Activated CD4-positive, alpha-beta T cell treated with anti-CD3 and anti-CD28 coated beads for 4 hours (primary cell): ENCODE measurements at regions not wholly inside any gene's neighbourhood (a gene's known extent, or its start where the extent isn't known, plus 50 kb on each side); places are given as distances from the start of the nearest gene placed in this dataset.

Experiments
- DNase-seq, 2 donors: peaks; one replicate each; pipeline ENCODE4 v3.0.0-alpha.2; 2020

GRCh38 chr9:118785456-118785855 is 583.8 kb downstream of the BRINP1 start:
- no peak for DNase-seq

GRCh38 chr9:118786877-118787276 is 582.4 kb downstream of the BRINP1 start:
- DNase-seq, result no peak

- DNase-seq, result no peak
These were observed 560.0 kb downstream of the BRINP1 start for GRCh38 chr9:118809160-118809625.

GRCh38 chr9:118829334-118829733 is 539.9 kb downstream of the BRINP1 start:
- no peak for DNase-seq

- no peak for DNase-seq
These were observed 536.9 kb downstream of the BRINP1 start for GRCh38 chr9:118832371-118832770.

- no peak for DNase-seq
These were observed 532.3 kb downstream of the BRINP1 start for GRCh38 chr9:118836891-118837290.

GRCh38 chr9:118871531-118871930 is 497.7 kb downstream of the BRINP1 start:
- no peak for DNase-seq

- DNase-seq, result no peak
These were observed 486.6 kb downstream of the BRINP1 start for GRCh38 chr9:118882684-118883083.

GRCh38 chr9:118883411-118883810 is 485.8 kb downstream of the BRINP1 start:
- no peak for DNase-seq

GRCh38 chr9:118891213-118891612 is 478.0 kb downstream of the BRINP1 start:
- DNase-seq, result no peak

GRCh38 chr9:118896324-118897000 is 472.8 kb downstream of the BRINP1 start:
- DNase-seq, result no peak

GRCh38 chr9:118918180-118918579 is 451.1 kb downstream of the BRINP1 start:
- no peak for DNase-seq

- no peak for DNase-seq
These were observed 440.5 kb downstream of the BRINP1 start for GRCh38 chr9:118928722-118929121.

GRCh38 chr9:118929287-118929686 is 439.9 kb downstream of the BRINP1 start:
- DNase-seq, result no peak

- DNase-seq, result no peak
These were observed 437.3 kb downstream of the BRINP1 start for GRCh38 chr9:118931941-118932340.

- DNase-seq, result no peak
These were observed 430.7 kb downstream of the BRINP1 start for GRCh38 chr9:118938581-118938980.

GRCh38 chr9:118940473-118940872 is 428.8 kb downstream of the BRINP1 start:
- DNase-seq, result no peak

GRCh38 chr9:118946669-118947068 is 422.6 kb downstream of the BRINP1 start:
- DNase-seq, result no peak

GRCh38 chr9:118954857-118955256 is 414.4 kb downstream of the BRINP1 start:
- no peak for DNase-seq

- DNase-seq, result no peak
These were observed 411.6 kb downstream of the BRINP1 start for GRCh38 chr9:118957585-118957984.

GRCh38 chr9:118959366-118959765 is 409.9 kb downstream of the BRINP1 start:
- DNase-seq, result no peak

- DNase-seq, result no peak
These were observed 407.4 kb downstream of the BRINP1 start for GRCh38 chr9:118961857-118962256.

GRCh38 chr9:118962426-118962825 is 406.8 kb downstream of the BRINP1 start:
- DNase-seq, result no peak

GRCh38 chr9:118963674-118964073 is 405.6 kb downstream of the BRINP1 start:
- no peak for DNase-seq

- no peak for DNase-seq
These were observed 401.3 kb downstream of the BRINP1 start for GRCh38 chr9:118967901-118968300.
